Stimulated activated CD8-positive, alpha-beta memory T cell treated with anti-CD3 and anti-CD28 coated beads, Interleukin-4, amount 100 ng/mL, for 24 hours (primary cell): ENCODE measurements at regions not wholly inside any gene's neighbourhood (a gene's known extent, or its start where the extent isn't known, plus 50 kb on each side); places are given as distances from the start of the nearest gene placed in this dataset.
"Not testable (repeated sequence)": the region's sequence is repeated elsewhere in the genome, so short reads cannot be mapped to it uniquely, and the experiment has no call there.

Experiments used
- DNase-seq: peaks from one replicate; pipeline ENCODE4 v3.0.0-alpha.2; 2020; ENCODE audit warnings: low read depth

DNA sequence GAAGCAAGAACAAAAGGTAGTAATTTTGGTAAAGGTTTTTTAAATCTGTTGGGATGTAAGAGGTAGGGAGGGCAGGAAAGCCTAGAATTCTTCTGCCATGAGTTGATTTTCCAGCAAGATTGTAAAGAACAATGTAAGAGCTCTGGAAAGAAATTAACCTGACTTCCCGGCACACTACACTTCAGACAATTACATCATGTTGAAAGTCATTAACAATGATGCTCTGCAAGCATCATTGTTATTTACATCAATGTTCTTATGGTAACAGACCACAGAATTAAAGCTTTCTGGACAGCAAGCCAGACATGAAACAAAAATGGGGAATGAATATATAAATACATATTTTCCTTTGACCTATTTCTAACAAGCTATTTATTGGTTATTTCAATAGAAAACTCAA lies 342.2 kb downstream of the CEP170 start:
- DNase-seq = not testable (repeated sequence)

- not testable (repeated sequence) for DNase-seq
These were observed 354.5 kb downstream of the CEP170 start for GRCh38 chr1:242900558-242900957.

- DNase-seq = no peak
These were observed 364.8 kb downstream of the CEP170 start for GRCh38 chr1:242890192-242890741.

- DNase-seq = no peak
These were observed 361.6 kb upstream of the PLD5 start for GRCh38 chr1:242886137-242886536.

GRCh38 chr1:242880022-242880421 lies 355.5 kb upstream of the PLD5 start:
- not testable (repeated sequence) for DNase-seq

DNA sequence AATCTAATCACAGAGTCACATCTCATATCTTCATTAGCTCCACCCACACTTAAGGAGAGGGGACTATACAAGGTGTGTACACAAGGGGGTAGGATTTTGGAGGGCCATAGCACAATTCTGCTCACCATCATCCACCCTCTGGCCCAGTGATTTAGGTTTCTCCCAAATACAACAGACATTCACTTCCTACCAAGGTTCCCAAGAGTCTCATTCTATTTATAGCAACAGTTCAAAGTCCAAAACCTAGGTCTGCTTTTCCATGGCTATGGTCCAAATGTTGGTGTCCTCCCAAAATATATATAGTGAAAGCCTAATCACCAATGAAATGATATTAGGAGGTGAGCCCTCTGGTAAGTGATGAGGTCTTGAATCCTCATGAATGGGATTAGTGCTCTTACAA lies 353.2 kb upstream of the PLD5 start:
- DNase-seq = no peak

GRCh38 chr1:242877229-242877628 lies 352.7 kb upstream of the PLD5 start:
- no peak for DNase-seq

DNA sequence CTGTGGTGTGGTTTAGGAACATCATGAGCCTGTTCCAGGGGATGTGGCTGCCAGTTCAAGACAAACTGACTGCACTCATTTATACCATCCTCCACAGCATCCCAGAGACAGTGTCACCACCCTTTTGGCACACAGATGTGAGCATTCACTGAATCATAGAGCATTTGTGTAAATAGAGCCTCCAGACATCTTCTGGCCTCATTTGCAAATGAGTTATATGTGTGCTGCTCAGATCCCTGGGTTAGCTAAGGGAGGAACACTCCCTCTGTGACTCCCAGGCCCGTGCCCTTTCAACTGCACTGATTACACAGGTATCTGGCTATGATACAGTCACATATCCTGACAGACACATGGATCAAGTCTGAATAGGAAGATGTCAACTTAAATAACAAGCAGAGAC lies 351.5 kb upstream of the PLD5 start:
- DNase-seq = no peak

DNA sequence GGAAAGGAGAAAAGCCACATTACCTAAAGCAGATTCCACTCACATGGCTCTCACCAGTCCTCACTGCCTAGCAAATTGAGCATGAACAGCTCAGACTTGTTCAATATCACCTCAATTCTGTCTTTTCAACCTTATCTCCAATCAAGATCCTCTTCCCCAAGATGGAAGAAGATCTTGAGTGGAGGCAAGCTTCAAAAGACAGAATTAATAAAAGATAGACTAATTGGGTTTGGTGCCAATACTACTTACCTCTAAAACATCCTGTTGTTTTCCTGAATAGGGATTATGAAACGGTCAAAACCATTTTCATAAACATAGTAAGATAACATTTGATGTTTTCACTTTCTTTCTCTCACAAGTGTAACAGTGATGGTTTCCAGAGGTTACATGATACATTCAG lies 349.2 kb upstream of the PLD5 start:
- DNase-seq = no peak

- no peak for DNase-seq
These were observed 348.0 kb upstream of the PLD5 start for GRCh38 chr1:242872521-242872920.

- DNase-seq = no peak
These were observed 347.1 kb upstream of the PLD5 start for GRCh38 chr1:242871471-242872030.

DNA sequence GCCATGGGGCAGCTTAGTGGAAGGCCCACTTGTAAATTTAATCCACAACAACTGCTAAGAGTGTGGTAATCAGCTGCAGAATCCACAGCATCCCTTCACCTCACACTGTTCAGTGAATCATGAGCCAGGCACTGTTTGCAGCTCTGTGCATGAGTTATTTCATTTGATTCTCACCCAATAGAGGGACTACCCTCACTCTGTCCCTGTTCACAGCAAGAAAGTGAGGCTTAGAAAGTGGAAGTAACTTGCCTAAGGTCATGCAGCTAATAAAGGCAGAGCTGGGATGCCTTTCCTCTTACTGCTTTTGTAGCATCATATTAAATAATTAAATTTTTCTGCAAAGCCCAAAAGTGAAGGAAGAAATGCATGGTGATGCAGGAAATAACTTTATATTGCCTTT lies 346.5 kb upstream of the PLD5 start:
- no peak for DNase-seq

DNA sequence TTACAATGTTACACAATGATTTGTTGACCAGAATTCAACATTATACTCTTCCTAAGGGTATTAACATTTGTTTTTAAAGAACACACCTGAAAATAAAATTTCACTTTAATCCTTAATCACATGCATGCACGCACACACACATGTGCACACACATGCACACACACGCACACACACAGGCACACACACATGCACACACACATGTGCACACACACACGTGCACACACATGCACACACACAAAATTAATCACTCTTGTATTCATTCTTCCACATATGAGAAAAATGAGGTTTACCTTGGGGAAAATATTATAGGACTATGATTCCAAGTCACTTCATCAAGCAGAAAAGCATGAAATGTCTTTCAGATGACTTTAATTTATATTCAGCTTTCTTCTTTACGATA lies 331.8 kb upstream of the PLD5 start:
- no peak for DNase-seq

- DNase-seq = no peak
These were observed 330.0 kb upstream of the PLD5 start for GRCh38 chr1:242854466-242854865.

DNA sequence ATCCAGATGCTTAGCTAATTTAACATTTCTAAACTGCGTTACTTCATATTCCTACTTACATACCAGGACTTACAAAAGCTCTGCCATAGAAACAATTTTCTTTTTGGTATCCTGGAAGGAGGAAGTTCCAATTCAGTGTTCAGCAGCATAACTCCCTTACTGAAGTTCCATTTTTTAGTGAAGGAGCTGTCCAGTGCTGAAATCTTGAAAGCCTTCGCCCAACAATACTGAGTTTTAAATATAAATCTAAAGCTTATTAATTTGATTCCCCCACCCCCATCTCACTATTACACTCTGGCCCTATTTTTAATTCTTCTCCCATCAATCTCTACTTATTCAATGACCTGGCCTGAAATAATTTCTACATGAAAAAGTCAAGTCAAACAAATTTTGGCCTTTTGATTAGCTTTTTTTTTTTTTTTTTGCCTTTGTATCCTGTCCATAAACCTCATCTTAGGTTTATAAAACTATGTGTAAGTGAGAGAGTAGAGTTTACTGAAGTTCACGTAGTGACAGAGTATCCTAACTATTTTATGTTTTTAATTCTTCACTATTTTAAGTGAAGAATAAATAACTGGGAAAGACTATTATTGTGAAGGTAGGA lies 323.0 kb upstream of the PLD5 start:
- DNase-seq = no peak

DNA sequence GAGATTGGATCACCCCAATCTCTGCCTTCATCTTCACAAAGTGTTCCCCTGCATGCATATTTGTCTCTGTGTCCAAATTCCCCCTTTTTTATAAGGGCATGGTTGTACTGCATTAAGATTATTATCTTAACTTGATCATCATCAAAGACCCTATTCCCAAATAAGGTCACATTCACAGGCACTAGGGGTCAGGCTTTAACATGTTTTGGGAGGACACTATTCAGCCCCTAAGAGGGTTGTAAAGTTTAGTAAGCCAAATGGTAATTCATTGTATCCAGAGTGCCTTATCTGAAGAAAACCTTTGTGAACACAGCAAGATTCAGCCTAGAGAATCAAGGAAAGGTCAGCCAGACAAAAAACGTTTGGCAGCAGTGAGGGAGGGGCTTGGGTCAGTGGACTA lies 317.6 kb upstream of the PLD5 start:
- DNase-seq = no peak

- no peak for DNase-seq
These were observed 314.6 kb upstream of the PLD5 start for GRCh38 chr1:242839101-242839500.

DNA sequence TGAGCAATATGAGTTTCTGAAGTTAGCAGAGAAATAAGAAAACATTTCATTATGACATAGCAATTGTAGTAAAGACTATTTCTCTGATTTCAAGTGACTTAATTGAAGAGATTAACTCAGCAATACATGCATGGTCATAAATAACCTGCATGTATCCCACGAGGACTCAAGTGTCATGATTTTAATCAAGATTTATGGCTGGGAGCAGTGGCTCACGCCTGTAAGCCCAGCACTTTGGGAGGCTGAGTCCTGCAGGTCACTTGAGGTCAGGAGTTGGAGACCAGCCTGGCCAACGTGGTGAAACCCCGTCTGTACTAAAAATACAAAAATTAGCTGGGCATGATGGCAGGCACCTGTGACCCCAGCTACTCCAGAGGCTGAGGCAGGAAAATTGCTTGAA lies 311.9 kb upstream of the PLD5 start:
- DNase-seq = no peak

- DNase-seq = no peak
These were observed 304.3 kb upstream of the PLD5 start for GRCh38 chr1:242828828-242829227.

DNA sequence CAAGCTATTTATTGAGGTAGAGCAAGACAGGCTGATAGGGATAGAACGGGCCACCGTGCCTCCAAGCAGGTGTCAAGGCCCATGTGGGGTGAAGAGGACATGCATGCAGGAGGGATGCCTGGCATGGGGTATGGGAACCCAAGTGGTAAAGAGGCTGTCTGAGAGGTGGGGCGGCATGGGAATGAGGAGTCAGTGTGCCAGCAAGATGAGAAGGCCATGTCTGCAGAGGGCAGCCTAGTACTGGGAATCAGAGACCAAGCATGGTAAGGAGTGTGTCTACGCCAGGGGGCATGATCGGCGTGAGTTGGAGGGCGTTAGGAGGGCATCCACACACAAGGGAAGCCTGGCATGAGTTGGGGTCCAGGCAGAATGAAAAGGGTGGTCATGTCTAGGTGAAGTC lies 303.7 kb upstream of the PLD5 start:
- no peak for DNase-seq

- no peak for DNase-seq
These were observed 303.0 kb upstream of the PLD5 start for GRCh38 chr1:242827538-242827937.

GRCh38 chr1:242826701-242827336 lies 302.3 kb upstream of the PLD5 start:
- no peak for DNase-seq

- no peak for DNase-seq
These were observed 299.9 kb upstream of the PLD5 start for GRCh38 chr1:242824435-242824834.
